SU-DHL-6 (cell line): ENCODE measurements at regions not wholly inside any gene's neighbourhood (a gene's known extent, or its start where the extent isn't known, plus 50 kb on each side); places are given as distances from the start of the nearest gene placed in this dataset.
"Not testable (repeated sequence)": the region's sequence is repeated elsewhere in the genome, so short reads cannot be mapped to it uniquely, and the experiment has no call there.

Experiments used
- H2AFZ ChIP-seq: fragments of 200-600 bp; sonication (generic); 2 replicates; pipeline ENCODE4 v1.6.1; 2014; ENCODE audit warnings: low read depth, mild to moderate bottlenecking, moderate library complexity, mixed read lengths, antibody characterized with exemption, low read length; ENCODE audit not compliant: severe bottlenecking
- H3F3A ChIP-seq: fragments of 200-600 bp; shearing (Covaris generic); 2 replicates; pipeline ENCODE4 v1.6.0; 2016; ENCODE audit warnings: antibody characterized with exemption, mild to moderate bottlenecking; ENCODE audit not compliant: insufficient read depth
- H3K27ac ChIP-seq: fragments of 200-600 bp; sonication (generic); 2 replicates; pipeline ENCODE4 v1.5.1; 2016; ENCODE audit warnings: low read depth, mild to moderate bottlenecking, low read length, moderate library complexity, mixed read lengths
- H3K27me3 ChIP-seq: fragments of 200-600 bp; sonication (generic), shearing (Covaris generic); 2 replicates; pipeline ENCODE4 v1.6.0; 2014; ENCODE audit warnings: mild to moderate bottlenecking, low read length
- H3K36me3 ChIP-seq: fragments of 200-600 bp; sonication (generic); 2 replicates; pipeline ENCODE4 v1.6.1; 2014; ENCODE audit warnings: mild to moderate bottlenecking, low read length, mixed read lengths
- H3K4me2 ChIP-seq: fragments of 300-600, 200-600 bp; shearing (Covaris generic), sonication (generic); 2 replicates; pipeline ENCODE4 v1.6.0; 2014; ENCODE audit warnings: low read length, low read depth, mild to moderate bottlenecking; ENCODE audit not compliant: poor library complexity, severe bottlenecking
- H3K4me3 ChIP-seq: fragments of 200-600 bp; sonication (generic); 2 replicates; pipeline ENCODE4 v1.5.1; 2014; ENCODE audit warnings: antibody characterized with exemption, low read length, mild to moderate bottlenecking, mixed read lengths; ENCODE audit not compliant: insufficient read depth, poor library complexity, severe bottlenecking
- H3K79me2 ChIP-seq: fragments of 200-600 bp; sonication (generic); 2 replicates; pipeline ENCODE4 v1.6.1; 2014; ENCODE audit warnings: mild to moderate bottlenecking, low read length, moderate library complexity; ENCODE audit not compliant: insufficient read depth
- H3K9ac ChIP-seq: fragments of 200-600 bp; sonication (generic); 2 replicates; pipeline ENCODE4 v1.7.0; 2014; ENCODE audit warnings: mild to moderate bottlenecking, low read length
- H3K9me2 ChIP-seq: fragments of 200-600 bp; sonication (generic); replicated peaks from 2 replicates; pipeline ENCODE4 v1.6.1; 2014; ENCODE audit warnings: low read length; ENCODE audit not compliant: insufficient read depth
- H3K9me3 ChIP-seq: fragments of 200-600 bp; sonication (generic); 2 replicates; pipeline ENCODE4 v1.6.1; 2014; ENCODE audit warnings: low read length, mixed read lengths; ENCODE audit not compliant: insufficient read depth
- H4K20me1 ChIP-seq: fragments of 200-600 bp; sonication (generic); 2 replicates; pipeline ENCODE4 v1.6.1; 2014; ENCODE audit warnings: low read depth, mild to moderate bottlenecking, antibody characterized with exemption, low read length, moderate library complexity, mixed read lengths
- CTCF ChIP-seq: fragments of 200-600 bp; sonication (generic); IDR thresholded peaks from one replicate; pipeline ENCODE4 v1.5.1; 2017; ENCODE audit warnings: antibody characterized with exemption, mild to moderate bottlenecking, low read length, moderate library complexity; ENCODE audit not compliant: insufficient read depth, poor library complexity, severe bottlenecking
- EZH2phosphoT487 ChIP-seq: fragments of 200-600 bp; sonication (generic), shearing (Covaris generic); conservative IDR thresholded peaks from 2 replicates; pipeline ENCODE4 v1.6.1; 2018; ENCODE audit warnings: mild to moderate bottlenecking, antibody characterized with exemption, low read length, moderate library complexity, mixed read lengths

GRCh38 chr9:39587844-39588499 lies 232.5 kb downstream of the SPATA31A1 start:
- H3K36me3 ChIP-seq, result no peaks in the 10 kb centered on the region
- H2AFZ ChIP-seq, result no peak overlapping the region
- no peaks in the 10 kb centered on the region for H3K9me2 ChIP-seq
- H3K4me2 ChIP-seq, result no peak overlapping the region
- H3K4me3 ChIP-seq, result no peak overlapping the region
- no peak overlapping the region for H3K27ac ChIP-seq
- no peaks in the 10 kb centered on the region for H4K20me1 ChIP-seq
- TF ChIP-seq EZH2phosphoT487, result no peak
- H3F3A ChIP-seq, result no peaks in the 10 kb centered on the region
- no peaks in the 10 kb centered on the region for H3K9me3 ChIP-seq
- no peaks in the 10 kb centered on the region for H3K79me2 ChIP-seq
- no peaks in the 10 kb centered on the region for H3K27me3 ChIP-seq
- no peak overlapping the region for H3K9ac ChIP-seq

- H4K20me1 ChIP-seq, result no peaks in the 10 kb centered on the region
- H3K4me3 ChIP-seq, result no peak overlapping the region
- H3K9me2 ChIP-seq, result no peaks in the 10 kb centered on the region
- H3K27ac ChIP-seq, result no peak overlapping the region
- no peak for TF ChIP-seq CTCF
- H3K79me2 ChIP-seq, result no peaks in the 10 kb centered on the region
- H2AFZ ChIP-seq, result no peak overlapping the region
- H3K36me3 ChIP-seq, result no peaks in the 10 kb centered on the region
- H3K9ac ChIP-seq, result no peak overlapping the region
- no peaks in the 10 kb centered on the region for H3K27me3 ChIP-seq
- no peaks in the 10 kb centered on the region for H3K9me3 ChIP-seq
- H3K4me2 ChIP-seq, result no peak overlapping the region
- H3F3A ChIP-seq, result no peaks in the 10 kb centered on the region
Measured at GRCh38 chr9:39588500-39589137, 233.2 kb downstream of the SPATA31A1 start.

- not testable (repeated sequence) for H3K27ac ChIP-seq, H3K27me3 ChIP-seq, H4K20me1 ChIP-seq, H3K36me3 ChIP-seq, H3K9me3 ChIP-seq, H3K4me3 ChIP-seq, H3K79me2 ChIP-seq, H3K9me2 ChIP-seq, H3F3A ChIP-seq, H3K4me2 ChIP-seq, H3K9ac ChIP-seq, H2AFZ ChIP-seq
Measured at GRCh38 chr9:39604089-39604488, 248.6 kb downstream of the SPATA31A1 start.

GRCh38 chr9:39611449-39612231 lies 256.2 kb downstream of the SPATA31A1 start:
- H3K79me2 ChIP-seq, H2AFZ ChIP-seq, H3K9ac ChIP-seq, H4K20me1 ChIP-seq, H3K36me3 ChIP-seq, H3K9me3 ChIP-seq, H3K4me3 ChIP-seq, H3K27ac ChIP-seq, H3K4me2 ChIP-seq, H3F3A ChIP-seq, H3K9me2 ChIP-seq, H3K27me3 ChIP-seq: not testable (repeated sequence)

- H3K9me3 ChIP-seq, H3K9me2 ChIP-seq, H2AFZ ChIP-seq, H3K4me2 ChIP-seq, H3K27ac ChIP-seq, H3K27me3 ChIP-seq, H3K4me3 ChIP-seq, H3F3A ChIP-seq, H3K36me3 ChIP-seq, H4K20me1 ChIP-seq, H3K79me2 ChIP-seq, H3K9ac ChIP-seq: not testable (repeated sequence)
Measured at GRCh38 chr9:39616480-39616879, 261.0 kb downstream of the SPATA31A1 start.

- H4K20me1 ChIP-seq, H3K4me2 ChIP-seq, H3F3A ChIP-seq, H3K79me2 ChIP-seq, H3K27ac ChIP-seq, H2AFZ ChIP-seq, H3K36me3 ChIP-seq, H3K27me3 ChIP-seq, H3K9me3 ChIP-seq, H3K9me2 ChIP-seq, H3K9ac ChIP-seq, H3K4me3 ChIP-seq: not testable (repeated sequence)
Measured at GRCh38 chr9:39624048-39624447, 268.6 kb downstream of the SPATA31A1 start.

GRCh38 chr9:39632071-39632470 lies 276.6 kb downstream of the SPATA31A1 start:
- not testable (repeated sequence) for H3K9me2 ChIP-seq, H3K9me3 ChIP-seq, H3K27ac ChIP-seq, H3K4me2 ChIP-seq, H3K36me3 ChIP-seq, H3K4me3 ChIP-seq, H3K79me2 ChIP-seq, H3K27me3 ChIP-seq, H3F3A ChIP-seq, H4K20me1 ChIP-seq, H3K9ac ChIP-seq, H2AFZ ChIP-seq
